AG04449 (cell line): ENCODE measurements at regions not wholly inside any gene's neighbourhood (a gene's known extent, or its start where the extent isn't known, plus 50 kb on each side); places are given as distances from the start of the nearest gene placed in this dataset.

ENCODE experiments used
- CTCF ChIA-PET: fragments of 350-600 bp; formaldehyde crosslinking; extraction: SDS; loops from one replicate; lab custom pipeline; 2021; ENCODE audit warnings: antibody characterized with exemption; lab: Yijun Ruan, JAX
- POLR2A ChIA-PET: fragments of 400-600, 350-600 bp; formaldehyde crosslinking; extraction: SDS; loops from one replicate; lab custom pipeline; 2020; ENCODE audit warnings: antibody characterized with exemption, inconsistent platforms; lab: Yijun Ruan, JAX
- DNase-seq: peaks from one replicate; pipeline ENCODE4 v3.0.0-alpha.2; 2010; ENCODE audit warnings: low read depth, low spot score
- H3K4me3 ChIP-seq: 2 replicates; pipeline ENCODE4 v1.5.1; 2011; ENCODE audit warnings: low read depth, mild to moderate bottlenecking, control low read depth, low read length
- TF ChIP-seq, protein P1 (sequence below): IDR thresholded peaks from one replicate; pipeline ENCODE4 v1.5.1; 2011; ENCODE audit warnings: mild to moderate bottlenecking, moderate library complexity, low read length, control low read depth, inconsistent platforms; ENCODE audit not compliant: insufficient read depth; ENCODE audit errors: missing control alignments

- CTCF ChIA-PET: interaction anchor here (0.9 to 1.2 kb wide), 3 partner anchors 14 to 245 kb away, joined by 3 to 4 read pairs (median 4); no protein-coding TSS in a partner anchor
- no peak overlapping the region for H3K4me3 ChIP-seq
- POLR2A ChIA-PET: no interaction called here
- TF ChIP-seq, protein P1, sequence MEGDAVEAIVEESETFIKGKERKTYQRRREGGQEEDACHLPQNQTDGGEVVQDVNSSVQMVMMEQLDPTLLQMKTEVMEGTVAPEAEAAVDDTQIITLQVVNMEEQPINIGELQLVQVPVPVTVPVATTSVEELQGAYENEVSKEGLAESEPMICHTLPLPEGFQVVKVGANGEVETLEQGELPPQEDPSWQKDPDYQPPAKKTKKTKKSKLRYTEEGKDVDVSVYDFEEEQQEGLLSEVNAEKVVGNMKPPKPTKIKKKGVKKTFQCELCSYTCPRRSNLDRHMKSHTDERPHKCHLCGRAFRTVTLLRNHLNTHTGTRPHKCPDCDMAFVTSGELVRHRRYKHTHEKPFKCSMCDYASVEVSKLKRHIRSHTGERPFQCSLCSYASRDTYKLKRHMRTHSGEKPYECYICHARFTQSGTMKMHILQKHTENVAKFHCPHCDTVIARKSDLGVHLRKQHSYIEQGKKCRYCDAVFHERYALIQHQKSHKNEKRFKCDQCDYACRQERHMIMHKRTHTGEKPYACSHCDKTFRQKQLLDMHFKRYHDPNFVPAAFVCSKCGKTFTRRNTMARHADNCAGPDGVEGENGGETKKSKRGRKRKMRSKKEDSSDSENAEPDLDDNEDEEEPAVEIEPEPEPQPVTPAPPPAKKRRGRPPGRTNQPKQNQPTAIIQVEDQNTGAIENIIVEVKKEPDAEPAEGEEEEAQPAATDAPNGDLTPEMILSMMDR: no peak
- no peak for DNase-seq
Observed at GRCh38 chr2:9095226-9095625, 91.7 kb upstream of the MBOAT2 start.

- CTCF ChIA-PET: interaction anchor here (0.9 to 1.8 kb wide), 2 partner anchors 18 to 221 kb away, joined by 3 to 8 read pairs; no protein-coding TSS in a partner anchor
- POLR2A ChIA-PET: no interaction called here
- TF ChIP-seq, protein P1: no peak
- DNase-seq: no peak
- H3K4me3 ChIP-seq: no peak overlapping the region
Observed at GRCh38 chr2:9094117-9094516, 90.6 kb upstream of the MBOAT2 start.

DNA sequence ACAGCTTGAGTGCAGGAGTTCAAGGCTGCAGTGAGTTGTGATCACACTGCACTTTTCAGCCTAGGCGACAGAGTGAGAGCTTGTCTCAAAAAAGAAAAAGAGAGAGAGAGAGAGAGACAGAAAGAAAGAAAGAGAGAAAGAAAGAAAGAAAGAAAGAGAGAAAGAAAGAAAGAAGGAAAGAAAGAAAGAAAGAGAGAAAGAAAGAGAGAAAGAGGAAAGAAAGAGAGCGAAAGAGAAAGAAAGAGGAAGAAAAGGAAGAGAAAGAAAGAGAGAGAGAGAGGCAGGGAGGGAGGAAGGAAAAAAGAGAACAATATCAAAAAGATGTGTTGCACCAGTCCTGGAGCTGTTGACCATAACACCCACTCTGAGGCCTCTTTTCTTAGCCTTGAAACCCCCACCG lies 89.8 kb upstream of the MBOAT2 start:
- DNase-seq: no peak
- POLR2A ChIA-PET: interaction anchor here (0.7 kb wide), 1 partner anchor 256 kb away, joined by 3 read pairs; the partner anchor contains the start of gene KIDINS220
- CTCF ChIA-PET: interaction anchor here (1.8 kb wide), 1 partner anchor 220 kb away, joined by 8 read pairs; no protein-coding TSS in a partner anchor
- TF ChIP-seq, protein P1: no peak
- H3K4me3 ChIP-seq: no peak overlapping the region

DNA sequence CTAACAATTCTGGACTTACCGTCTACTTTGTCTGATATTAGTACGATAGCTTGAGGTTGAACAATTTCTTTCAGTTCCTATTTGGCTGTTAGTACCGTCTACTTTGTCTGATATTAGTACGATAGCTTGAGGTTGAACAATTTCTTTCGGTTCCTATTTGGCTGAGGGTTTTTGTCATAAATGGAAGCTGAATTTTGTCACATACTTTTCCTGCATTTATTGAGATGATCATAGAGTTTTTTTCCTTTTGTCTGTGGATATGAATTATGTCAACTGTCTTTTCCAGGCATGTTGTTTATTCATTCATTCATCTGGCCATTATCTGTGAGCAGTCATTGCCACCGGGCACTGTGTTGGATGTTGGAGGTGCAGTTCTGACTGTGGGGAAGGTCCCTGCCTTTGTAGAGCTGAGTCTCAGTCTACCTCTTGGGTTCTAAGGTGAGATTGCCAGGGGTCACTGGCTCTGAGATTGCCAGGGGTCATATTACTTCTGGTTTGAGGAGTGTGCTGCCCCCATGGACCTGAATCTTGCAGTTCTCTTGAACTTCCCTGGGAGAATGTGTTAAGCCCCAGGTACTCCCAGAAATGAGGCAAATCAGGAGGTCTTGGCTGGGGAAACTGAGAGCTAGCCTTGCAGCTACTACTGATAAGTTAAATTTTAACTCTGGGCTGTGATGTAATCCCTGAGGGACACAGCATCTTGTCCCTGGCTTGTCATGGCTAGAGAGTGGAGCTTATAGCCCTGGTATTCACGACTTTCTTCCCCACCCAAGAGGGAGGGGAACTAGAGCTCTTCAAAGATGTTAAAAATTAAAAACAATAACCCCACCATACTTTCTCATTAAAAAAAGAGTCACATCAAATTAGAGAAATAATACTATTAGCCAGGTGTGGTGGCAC lies 89.1 kb upstream of the MBOAT2 start:
- POLR2A ChIA-PET: interaction anchor here (0.7 kb wide), 2 partner anchors 15 to 255 kb away, joined by 3 read pairs; partner anchors contain the start of gene KIDINS220
- H3K4me3 ChIP-seq: no peak overlapping the region
- no peak for DNase-seq
- TF ChIP-seq, protein P1: no peak
- CTCF ChIA-PET: interaction anchor here (0.7 to 1.8 kb wide), 6 partner anchors 11 to 279 kb away, joined by 3 to 8 read pairs (median 4); no protein-coding TSS in a partner anchor

DNA sequence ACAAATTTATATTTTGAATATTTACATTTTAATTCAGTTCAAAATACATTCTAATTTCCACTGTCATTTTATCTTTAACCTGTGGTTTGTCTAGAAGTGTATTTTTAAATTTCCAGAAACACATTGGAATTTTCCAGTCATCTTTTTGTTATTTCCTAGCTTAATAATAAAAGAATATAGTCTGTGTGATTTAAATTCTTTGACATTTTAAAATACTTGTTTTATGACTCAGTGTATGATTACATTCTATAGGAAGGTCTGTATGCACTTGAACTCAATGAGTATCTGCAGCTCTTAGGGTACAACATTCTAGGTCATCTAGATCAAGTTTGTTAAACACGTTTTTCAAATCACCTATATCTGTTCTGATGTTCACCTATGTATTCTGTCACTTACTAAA lies 88.3 kb upstream of the MBOAT2 start:
- ChIA-PET CTCF (interaction anchor here (0.6 to 1.4 kb wide), 5 partner anchors 12 to 280 kb away, joined by 3 to 4 read pairs (median 3); no protein-coding TSS in a partner anchor), POLR2A (interaction anchor here (0.7 to 0.9 kb wide), 2 partner anchors 16 to 20 kb away, joined by 3 to 4 read pairs; no protein-coding TSS in a partner anchor)
- H3K4me3 ChIP-seq: no peak overlapping the region
- TF ChIP-seq, protein P1: no peak
- DNase-seq: no peak

DNA sequence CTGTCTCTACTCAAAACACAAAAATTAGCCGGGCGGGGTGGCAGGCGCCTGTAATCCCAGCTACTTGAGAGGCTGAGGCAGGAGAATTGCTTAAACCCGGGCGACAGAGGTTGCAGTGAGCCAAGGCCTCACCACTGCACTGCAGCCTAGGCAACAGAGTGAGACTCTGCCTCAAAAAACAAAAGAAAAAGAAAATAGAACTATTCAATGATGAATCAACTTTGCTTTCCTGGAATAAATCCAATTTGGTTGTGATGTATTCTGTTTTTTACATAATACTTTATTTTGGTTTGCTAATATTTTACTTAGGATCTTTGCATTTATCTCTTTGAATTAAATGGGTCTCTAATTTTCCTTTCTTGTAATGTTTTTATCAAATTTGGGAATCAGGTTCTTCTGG lies 86.3 kb upstream of the MBOAT2 start:
- H3K4me3 ChIP-seq: no peak overlapping the region
- TF ChIP-seq, protein P1: no peak
- POLR2A ChIA-PET: no interaction called here
- CTCF ChIA-PET: no interaction called here
- no peak for DNase-seq
